NCI-H146 treated with DMSO at 0.1 percent for 48 hours (cell line): ENCODE measurements at regions not wholly inside any gene's neighbourhood (a gene's known extent, or its start where the extent isn't known, plus 50 kb on each side); places are given as distances from the start of the nearest gene placed in this dataset.

Experiments used
- DNase-seq: peaks from one replicate; lab custom pipeline; 2025; ENCODE audit not compliant: unreplicated experiment; lab: John Stamatoyannopoulos, UW

- no peak for DNase-seq
Measured at GRCh38 chr13:103394618-103395017, 328.4 kb upstream of the SLC10A2 start.

DNA sequence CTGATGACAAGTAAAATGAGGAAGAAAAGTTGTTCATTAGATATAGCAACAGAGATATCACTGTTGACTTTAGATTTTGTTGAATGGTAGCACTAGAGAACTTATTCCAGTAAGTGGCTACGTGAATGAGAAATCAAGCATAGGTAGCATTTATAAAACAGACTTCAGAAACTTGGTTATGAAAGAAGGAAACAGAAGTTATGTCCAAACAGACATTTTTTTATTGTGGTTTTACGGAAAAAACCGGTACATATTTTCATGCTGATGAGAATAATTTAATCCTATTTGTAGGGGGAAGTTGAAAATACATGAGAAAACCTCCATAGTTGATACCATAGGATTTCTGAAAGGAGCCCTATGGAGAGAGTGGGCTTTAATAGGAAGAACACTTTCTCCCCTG, 325.7 kb upstream of the SLC10A2 start:
- DNase-seq, result no peak

DNA sequence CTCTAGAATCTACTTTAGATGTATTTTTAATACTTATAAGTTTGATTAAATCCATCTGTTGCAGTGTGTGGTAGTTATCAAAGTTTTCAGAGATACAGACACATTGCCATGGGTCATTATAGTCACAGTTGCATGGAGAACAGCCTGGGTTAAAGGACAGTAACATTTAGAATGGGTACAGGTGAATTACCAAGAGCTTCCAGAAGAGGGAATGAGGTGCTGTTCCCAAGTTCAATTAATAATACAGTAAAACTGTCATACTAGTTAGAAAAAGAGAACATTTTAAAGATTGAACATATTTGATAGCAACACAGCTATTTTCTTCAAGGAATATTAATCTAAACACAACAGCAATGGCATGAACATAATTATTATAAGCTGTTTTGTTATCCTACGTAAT, 322.6 kb upstream of the SLC10A2 start:
- no peak for DNase-seq

GRCh38 chr13:103386341-103386740, 320.1 kb upstream of the SLC10A2 start:
- no peak for DNase-seq

DNA sequence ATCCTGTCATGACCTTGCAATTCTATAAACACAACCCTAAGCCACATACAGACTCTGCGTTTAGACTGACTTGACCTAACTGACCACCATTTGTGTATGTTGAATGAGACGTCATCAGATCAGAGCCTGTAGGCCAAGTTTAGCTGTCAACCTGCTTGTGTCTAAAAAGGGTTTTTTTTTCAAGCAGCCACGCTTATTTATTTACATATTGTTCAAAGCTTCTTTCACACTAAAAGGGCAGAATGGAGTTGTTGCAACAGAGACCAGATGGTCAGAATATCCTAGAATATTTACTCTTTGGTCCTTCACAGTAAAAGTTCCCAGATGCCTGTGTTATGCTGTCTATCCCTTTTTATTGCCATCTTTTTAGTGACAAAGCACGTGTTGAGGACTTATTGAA, 307.7 kb upstream of the SLC10A2 start:
- no peak for DNase-seq

DNA sequence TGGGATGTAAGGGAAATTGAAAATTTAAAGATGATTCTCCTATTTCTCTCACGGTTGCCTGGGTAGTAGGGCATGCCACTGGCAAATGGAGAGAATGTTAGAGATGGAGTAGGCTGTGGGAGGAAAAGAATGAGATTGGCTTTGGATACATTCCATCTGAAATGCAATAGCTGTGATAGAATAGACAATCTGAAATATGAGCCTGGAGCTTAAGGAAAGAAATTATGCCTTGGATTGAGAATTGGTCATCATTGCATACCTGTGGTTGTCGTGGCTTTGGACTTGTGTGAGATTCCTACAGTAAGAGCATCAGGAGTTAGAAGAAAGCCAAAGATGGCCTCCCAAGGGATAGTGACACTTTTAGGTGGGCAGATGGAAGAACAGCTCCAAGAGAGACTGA, 305.1 kb upstream of the SLC10A2 start:
- DNase-seq, result no peak

- no peak for DNase-seq
Measured at GRCh38 chr13:103370790-103371189, 304.6 kb upstream of the SLC10A2 start.

GRCh38 chr13:103358255-103358932, 292.2 kb upstream of the SLC10A2 start:
- peak; percentile 80 for DNase-seq

- no peak for DNase-seq
Measured at GRCh38 chr13:103356226-103356864, 290.1 kb upstream of the SLC10A2 start.

GRCh38 chr13:103354171-103354570, 288.0 kb upstream of the SLC10A2 start:
- DNase-seq, result no peak

- no peak for DNase-seq
Measured at GRCh38 chr13:103351035-103351828, 285.0 kb upstream of the SLC10A2 start.

GRCh38 chr13:103350147-103350546, 283.9 kb upstream of the SLC10A2 start:
- no peak for DNase-seq

DNA sequence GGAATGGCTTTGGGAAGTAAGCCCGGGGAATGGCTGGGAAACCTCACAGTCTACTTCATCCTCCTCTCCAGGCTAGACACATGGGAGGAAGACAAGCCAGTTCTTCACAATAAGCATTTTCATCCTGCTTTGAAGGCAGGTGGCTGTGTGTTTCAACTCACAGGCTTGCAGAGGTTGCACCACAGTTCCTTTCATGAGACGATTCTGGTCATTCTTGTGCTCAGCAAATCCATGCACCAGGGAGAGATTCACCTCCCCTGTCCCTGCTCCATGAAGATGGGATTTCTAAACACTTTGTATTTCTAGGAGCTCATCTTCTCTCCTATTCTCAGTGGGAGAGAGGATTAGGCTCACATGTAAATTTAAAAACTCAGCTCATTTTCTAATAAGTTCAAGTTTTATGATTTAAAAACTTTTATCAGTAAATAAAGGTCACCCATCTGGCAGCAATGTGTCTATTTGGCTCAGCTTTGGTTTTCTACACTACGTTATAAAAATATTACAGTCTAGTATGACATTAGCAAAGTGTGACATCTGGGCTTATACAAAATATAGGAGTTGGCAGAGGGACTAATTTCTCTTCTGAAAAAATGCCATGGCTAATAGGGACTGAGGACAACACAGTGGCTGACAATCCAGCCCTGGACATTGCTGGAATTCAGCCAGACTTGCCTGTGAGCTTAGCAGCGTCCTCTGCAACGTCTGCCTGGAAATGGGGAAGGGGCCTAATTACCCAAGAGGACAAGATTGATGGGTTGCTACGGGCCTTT, 283.2 kb upstream of the SLC10A2 start:
- peak; percentile 33 for DNase-seq

GRCh38 chr13:103335241-103335640, 269.0 kb upstream of the SLC10A2 start:
- DNase-seq, result no peak

DNA sequence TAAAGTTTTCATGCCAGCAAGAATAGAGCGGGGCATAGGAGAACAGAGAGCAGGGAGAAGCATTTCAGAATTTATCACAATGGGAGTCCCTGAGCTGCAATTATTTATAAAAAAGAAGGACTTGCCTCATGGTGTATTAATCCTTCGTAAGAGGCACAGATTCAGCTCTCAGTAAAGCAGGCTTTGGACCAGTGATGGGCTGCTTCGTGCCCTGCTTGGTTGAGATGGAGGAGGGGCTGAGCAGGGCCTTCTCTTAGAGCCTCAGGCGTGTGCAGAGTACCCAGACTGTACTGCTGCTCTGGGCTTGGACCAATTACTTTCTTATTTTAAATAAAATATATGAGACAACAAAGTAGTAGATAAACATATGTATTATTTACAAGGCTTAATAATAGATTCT, 265.7 kb upstream of the SLC10A2 start:
- no peak for DNase-seq

DNA sequence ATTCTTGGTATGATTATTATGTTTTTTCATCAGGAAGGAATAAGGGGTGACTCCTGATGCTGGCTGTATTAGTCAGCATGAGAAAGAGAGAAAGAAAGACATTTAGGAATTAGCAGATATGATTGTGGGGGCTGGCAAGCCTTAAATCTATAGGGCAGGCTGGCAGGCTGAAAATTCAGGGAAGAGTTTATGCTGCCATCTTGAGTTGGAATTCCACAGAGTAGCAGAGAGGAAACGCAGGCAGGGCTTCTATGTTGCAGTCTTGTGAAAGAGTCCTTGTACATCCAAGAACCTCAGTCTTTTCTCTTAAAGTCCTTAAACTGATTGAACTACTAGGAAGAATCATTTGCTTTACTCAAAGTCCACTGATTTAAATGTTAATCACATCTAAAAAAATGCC, 262.7 kb upstream of the SLC10A2 start:
- DNase-seq, result no peak

GRCh38 chr13:103326326-103326725, 260.1 kb upstream of the SLC10A2 start:
- no peak for DNase-seq

- DNase-seq, result no peak
Measured at GRCh38 chr13:103325672-103326071, 259.5 kb upstream of the SLC10A2 start.

DNA sequence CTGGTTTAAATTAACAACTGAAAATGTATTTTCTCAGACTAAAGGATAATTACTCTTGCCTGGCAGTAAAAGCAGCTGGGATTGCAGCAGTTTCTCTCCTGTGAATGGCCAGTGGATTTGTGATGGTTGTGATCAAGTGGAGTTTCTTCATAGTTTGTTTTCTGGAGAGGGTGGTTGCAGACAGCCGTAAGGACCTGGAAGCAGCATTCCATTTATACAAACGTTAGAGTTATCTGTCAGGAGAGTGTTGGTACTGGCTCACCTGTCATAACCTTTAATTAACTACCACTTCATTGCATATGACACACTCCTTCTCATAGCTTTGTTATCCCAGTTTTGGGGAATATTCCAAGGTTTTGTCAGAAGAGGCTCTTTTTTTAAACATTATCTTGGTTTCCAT, 258.4 kb upstream of the SLC10A2 start:
- no peak for DNase-seq

DNA sequence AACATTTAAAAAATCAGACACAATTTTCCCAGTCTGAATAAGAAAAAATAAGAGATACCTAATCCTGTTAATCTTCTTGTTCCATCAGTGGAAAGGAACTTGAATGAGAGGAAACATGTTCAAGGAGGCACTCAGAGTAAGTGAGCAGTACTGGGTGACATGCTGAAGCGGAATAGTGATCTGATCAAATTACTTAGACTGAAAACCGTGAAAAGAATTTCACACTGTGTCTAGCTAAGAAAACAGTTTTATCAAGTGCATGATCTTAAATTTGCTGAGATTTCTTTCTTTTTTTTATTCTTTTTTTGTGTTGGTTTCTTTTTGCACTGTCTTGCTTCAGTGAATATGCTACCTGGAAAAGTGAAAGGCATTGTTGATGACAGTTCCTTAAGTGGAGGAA, 249.5 kb upstream of the SLC10A2 start:
- DNase-seq, result no peak

GRCh38 chr13:103312467-103312866, 246.2 kb upstream of the SLC10A2 start:
- DNase-seq, result no peak
